Iris pigment epithelial cell (primary cell): ENCODE measurements at regions not wholly inside any gene's neighbourhood (a gene's known extent, or its start where the extent isn't known, plus 50 kb on each side); places are given as distances from the start of the nearest gene placed in this dataset.

Experiments
- DNase-seq: peaks from one replicate; pipeline ENCODE4 v3.0.0-alpha.2; 2011; ENCODE audit warnings: low read depth

DNA sequence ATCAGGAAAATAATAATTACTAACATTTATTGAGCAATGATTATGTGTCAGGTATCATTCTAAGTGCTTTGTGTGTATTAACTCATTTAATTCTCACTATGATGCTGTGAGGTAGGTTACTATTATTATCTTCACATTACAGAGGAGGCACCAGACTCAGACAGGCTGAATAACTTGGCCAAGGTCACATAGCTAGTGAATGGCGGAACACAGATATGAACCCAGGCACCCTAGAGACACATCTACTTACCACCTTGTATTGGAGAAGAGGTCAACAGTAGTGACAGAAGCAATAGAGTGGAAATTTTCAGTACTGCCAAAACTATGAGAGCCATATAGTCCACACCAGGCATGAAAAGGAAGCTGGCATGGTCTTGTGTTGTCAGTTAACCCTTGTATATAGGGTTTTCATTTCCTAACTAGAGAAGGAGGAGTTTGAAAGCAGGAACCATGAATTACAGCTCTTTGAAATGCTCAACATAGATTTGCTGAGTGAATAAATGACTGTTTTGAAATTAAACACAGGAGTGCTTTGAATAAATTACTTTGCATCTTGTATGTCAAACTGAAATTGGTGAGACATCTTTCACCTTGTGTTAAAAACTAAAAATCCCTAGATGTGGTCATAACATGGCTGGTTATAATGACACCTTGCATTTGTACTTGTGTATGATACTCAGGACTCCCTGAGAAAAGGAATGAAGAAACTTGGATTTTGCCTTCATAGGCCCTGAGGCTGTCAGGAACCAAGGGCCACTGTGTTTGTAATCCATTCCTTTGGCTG, 71.8 kb downstream of the RTL9 start:
- no peak for DNase-seq

DNA sequence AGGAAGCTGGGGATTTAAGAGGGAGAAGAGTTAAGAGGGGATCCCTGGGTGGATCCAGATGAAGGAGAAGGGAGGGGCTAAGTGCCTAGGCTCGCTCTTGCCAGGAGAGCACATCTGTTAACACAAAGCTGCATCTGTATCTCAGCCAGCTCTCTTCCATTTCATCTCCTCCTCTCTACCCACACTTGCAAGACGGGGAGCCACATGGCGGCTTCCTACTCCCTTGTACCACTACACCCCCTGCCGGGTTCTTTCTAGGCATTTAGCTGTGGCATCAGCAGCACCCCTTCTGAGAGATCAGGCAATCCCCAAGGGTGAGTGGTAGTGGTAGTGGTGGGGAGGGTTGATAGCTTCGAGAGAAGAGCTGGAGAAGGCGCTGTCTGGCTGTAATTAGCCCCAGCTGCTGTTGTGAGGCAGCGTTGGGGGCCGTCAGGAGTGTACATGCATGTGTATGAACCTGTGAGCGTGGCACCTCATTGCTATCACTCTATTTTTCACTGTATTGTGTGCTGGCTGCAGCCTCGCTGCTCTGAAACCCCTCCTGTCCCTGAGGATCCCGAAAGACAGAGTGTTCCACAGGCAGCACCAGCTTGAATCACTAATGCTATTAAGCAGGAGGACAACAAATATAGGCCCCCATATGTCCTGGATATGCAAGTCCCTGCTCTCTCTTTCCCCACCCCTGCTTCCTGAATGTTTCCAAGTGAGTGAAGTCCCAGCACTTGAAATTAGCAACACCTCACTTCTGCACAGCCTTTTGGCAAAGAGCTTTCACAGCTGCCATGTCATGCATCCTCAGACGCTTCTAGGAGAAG, 73.7 kb downstream of the RTL9 start:
- no peak for DNase-seq

DNA sequence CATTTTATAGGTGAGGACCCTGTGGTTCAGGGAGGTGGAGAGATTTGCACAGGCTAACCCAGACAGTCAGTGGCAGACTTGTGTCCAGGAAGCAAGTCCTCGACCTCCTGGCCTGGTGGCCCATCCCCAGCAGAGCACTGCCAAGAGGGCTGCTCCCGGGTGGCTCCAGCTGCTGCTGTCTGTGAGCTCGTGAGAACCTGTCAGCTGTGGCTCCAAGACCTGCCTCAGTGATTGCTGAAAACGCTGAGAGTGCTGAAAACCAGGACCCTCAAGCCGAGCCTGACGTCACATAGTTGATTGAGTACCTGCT, 74.2 kb downstream of the RTL9 start:
- no peak for DNase-seq

DNA sequence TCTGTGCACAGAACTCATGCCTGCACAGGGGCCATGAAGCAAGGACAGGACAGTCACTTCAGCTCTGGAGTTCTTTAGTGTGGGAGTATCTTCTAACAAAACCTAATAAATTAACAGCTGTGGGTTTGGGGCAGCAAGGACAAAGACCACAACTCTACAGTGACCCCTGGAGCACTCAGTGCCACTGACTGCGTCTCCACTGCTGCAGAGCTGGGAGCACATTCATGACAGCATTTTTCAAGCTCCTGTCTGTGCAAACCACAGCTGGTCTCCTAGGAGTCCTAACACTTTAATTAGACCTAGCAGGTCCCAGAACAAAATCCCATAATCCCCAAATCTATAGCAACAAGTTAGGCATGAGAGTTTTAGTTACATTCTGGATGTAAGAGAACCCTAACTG, 76.5 kb downstream of the RTL9 start:
- DNase-seq, result no peak

- DNase-seq, result no peak
These were observed 77.9 kb downstream of the RTL9 start for GRCh38 chrX:110436523-110436922.

GRCh38 chrX:110437686-110438085, 79.0 kb downstream of the RTL9 start:
- DNase-seq, result no peak

DNA sequence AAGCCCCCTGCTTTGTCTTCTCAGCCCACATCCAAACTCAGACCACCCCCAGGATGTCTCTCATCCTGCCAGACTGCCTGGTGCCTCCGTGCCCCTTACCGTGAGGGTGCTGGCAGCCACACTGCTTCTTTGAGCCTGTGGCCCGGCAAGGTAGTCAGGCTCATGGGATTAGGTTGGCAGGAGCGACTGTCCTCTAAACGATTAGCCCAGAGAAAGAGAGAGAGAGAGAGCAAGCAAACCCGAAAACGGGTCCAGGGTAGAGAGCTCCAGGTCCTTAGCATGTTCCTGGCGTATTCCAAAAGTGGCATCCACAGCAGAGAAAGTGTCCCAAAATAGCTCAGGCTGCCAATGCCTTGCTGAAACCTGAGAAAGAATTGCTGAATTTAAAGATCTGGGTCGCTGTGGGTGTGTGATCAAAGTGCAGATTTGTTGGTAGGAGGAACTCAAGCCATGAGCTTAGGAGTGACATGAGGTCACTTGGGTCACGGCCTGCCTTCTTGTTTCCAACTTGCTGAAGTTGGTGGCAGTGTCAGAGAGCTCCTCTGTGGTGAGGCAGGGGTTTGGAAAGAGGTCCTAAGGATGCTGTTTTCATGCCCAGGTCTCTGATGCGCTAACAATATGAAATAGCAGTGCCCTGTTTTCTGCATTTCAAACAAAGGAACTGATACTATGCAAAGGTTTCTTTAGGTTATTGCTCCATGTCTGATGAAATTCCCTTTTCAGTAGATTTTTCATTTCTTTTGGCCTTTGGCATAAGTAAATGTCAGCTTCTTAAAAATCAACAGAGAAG, 81.6 kb downstream of the RTL9 start:
- no peak for DNase-seq

GRCh38 chrX:110442635-110443034, 84.0 kb downstream of the RTL9 start:
- peak; percentile 30 for DNase-seq

DNA sequence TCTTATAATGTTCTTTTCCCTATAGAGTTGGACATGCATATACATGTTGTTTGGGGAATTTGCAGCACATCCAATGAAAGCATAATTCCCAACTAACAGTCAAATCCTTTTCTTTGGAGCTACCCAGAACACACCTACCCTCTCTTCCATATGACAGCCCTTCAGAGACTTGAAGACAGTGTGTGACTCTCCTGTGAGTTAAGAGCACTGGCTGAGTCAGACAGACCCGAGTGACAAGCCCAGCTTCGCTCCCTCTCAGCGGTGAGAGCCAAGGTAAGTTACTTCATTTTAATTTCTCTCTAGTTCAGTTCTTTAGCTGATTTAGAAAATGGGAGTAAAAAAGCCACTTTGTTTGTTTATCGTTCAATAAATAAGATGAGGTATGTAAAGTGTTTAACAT, 86.3 kb downstream of the RTL9 start:
- no peak for DNase-seq

DNA sequence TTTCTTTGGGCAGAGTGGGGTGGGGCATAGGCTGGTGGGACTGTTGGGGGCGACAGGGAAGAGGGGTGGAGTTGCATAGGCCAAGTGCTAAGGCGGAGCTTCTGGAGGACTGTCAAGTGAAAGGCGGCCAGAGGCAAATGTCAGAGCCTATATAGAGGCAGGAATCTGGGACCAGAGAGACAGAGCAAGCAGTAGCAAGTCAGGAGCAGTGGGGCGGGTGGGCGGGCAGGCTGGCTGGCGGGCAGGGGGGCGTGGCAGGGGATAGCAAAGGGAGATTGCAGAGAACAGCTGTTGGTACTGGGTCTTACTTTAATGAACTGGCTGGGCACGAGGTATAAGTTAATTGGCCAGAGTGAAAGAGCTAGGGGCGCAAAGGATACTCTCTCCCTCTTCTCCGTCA, 89.8 kb downstream of the RTL9 start:
- DNase-seq, result no peak

DNA sequence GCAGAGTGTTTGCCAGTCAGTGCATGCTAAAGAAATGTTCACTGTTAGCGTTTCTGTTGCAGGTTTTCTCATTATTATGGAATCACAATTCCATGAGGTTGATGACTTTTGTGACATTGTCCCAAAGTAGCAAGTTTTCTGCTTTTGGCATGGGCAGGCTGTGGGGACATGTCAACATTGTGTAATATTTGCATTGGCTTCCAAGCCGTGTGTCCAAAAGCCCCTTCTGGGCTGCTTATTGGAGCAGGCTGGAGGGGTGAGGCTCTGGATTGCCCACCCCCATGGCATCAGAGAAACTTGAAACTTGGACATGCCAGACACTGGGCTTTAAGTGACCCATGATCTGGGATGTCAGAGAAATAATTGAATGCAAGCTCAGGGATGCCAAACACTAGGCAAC, 90.7 kb downstream of the RTL9 start:
- no peak for DNase-seq

- DNase-seq, result peak; percentile 72
These were observed 91.4 kb downstream of the RTL9 start for GRCh38 chrX:110450050-110450449.

DNA sequence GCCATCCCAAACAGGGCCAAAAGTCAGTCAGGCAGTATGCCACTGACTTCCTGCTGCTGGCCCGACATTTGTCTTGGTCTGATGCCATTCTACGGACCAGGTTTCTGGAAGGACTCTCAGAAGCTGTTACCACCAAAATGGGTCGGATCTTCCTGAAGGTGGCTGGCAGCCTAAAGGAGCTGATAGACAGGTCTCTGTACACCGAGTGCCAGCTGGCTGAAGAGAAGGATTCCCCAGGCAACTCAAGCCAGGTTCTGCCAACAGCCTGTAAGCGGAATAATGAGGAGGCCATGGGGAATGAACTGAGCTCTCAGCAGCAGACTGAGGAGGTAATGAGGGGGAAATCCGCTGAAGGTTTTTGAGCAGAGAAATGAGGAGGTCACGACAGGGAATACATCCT, 95.7 kb downstream of the RTL9 start:
- no peak for DNase-seq

DNA sequence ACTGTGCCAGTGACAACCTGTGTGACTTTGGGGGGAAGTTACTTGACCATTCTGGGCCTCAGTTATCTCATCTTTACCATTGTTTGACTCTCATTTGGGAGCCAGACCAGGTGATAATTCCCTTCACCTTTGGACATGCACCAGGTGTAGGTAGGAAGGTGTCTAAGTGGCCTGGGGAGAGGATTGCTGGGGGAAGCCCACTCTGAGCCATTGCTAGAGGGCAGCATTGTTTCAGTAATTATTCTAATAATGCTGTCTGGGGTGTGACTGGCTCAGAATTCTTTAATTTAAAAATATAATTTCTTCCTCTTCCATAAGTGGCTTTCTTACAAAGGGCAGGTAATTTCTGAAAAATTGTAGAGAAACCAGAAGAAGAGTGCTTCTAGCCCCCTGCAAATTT, 104.3 kb downstream of the RTL9 start:
- DNase-seq, result no peak

GRCh38 chrX:110466790-110467189, 108.1 kb downstream of the RTL9 start:
- DNase-seq, result no peak

DNA sequence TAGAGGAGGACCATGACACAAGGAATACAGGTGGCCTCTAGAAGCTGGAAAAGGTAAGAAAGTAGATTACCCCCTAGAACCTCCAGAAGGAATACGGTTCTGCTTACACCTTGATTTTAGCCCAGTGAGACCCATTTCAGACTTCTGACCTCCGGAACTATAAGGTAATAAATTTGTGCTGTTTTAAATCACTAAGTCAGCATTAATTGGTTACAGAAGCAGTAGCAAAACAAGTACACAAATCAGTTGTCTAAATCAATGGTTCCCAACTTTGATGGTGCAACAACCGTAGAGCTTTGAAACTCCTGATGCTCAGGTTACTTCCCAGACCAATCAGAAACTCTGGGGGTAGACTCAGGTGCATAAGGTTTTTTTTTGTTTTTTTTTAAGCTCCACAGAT, 113.6 kb downstream of the RTL9 start:
- no peak for DNase-seq

DNA sequence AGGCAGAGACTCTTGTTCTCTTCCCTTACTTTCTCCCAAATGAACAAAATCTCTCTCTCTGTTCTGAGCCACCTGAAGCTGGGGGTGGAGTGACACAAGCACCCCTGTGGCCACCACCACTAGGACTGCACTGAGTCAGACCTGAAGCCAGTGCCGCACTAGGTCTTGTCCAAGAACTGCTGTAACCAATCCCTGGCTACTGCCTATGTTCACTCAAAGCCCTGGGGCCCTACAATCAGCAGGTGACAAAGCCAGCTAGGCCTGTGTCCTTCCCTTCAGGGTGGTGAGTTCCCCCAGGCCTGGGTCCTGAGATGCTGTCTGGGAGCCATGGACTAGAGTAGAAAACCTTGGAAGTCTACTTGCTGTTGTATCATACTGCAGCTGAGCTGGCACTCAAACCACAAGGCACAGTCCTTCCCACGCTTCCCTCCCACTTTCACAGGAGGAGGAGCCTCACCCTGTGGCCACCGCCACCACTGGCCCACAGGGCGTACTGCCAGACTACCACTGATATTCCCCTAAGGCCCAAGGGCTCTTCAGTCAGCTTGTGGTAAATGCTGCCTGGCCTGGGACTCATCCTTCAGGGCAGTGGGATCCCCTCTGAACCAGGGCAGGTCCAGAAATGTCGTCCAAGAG, 119.1 kb downstream of the RTL9 start:
- no peak for DNase-seq

DNA sequence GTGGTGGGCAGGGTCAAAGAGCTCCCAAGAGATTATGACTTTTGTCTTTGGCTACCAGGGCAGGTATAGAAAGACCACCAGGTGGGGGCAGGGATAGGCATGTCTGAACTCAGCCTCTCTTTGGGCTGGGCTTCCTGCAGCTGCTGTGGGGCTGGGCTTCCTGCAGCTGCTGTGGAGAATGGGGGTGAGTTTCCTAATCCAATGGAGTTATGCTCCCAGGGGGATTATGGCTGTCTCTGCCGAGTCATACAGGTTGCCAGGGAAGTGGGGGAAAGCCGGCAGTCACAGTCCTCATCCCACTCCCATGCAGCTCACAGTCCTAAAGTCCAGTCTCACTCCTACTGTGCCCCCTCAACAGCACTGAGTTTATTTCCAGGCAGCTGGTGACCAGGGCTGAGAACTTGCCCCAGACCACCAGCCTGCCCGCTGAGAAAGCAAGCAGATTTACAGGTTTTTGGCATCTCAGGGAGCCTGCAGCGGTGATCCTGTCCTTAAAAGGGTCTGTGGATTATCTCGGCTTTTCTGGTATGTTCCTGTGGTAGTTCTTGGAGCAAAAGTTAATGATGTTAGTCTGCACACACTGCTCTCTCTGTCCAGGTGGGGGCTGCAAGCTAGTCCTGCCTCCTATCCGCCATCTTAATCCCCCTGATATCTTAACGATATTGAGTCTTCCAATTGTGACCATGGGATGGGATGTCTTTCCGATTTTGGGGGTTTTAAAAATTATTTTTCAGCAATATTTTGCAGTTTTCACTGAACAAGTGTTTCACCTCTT, 133.4 kb downstream of the RTL9 start:
- no peak for DNase-seq

GRCh38 chrX:110504947-110505346, 146.3 kb downstream of the RTL9 start:
- no peak for DNase-seq

DNA sequence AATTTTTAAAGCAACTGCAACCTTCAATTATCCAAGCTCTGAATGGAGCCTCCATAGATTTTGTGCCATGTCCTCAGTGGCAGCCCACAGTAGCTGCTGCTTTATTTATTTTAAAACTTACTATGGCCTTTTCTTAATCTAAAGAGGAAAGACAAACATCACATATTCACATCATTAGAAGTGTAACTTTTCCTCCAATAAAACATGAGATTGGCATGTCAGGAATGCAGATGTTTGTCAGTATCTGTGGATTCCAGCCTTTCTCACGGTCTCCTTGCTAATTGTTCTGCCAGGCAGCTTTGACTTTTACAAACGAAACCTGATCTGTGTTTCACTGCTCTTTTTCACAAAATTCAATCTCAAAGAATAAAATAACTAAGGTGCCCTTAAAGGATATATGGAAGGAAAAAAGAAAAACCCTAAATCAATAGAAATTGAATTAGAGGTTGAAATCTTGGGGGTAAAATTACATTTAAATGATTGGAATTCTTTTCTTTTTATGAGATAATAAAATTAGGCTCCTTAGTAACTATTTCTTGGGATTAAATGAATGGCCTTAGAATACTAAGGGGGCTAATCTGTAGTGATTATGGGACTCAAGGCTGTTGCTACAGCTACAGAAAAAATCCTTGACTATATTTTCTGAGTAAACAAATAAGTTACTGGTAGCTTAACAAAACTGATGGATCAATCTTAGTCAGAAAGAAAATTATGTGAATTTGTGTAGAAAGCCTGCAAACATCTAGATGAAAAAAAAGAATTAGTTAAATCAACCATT, 151.3 kb downstream of the RTL9 start:
- peak; percentile 3 for DNase-seq

DNA sequence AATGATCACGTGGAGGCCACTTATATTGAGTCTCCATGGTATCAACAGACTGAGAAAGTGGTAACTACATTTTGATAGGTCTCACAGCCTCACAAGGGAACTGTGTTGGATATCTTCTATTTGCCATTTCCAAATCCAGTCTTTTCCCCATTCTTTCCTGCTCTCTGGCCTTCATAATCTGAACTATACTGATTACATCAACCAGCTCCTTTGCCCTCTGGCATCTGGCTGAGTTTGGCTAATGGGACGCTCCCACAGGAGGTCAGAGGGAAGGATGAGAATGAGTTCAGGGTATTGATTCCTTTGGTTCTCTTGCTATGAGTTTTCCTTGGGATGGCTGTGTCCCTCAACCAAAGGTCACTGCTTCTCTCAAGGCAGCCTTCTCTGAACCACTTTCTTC, 152.6 kb downstream of the RTL9 start:
- DNase-seq, result no peak
